Effector memory CD8-positive, alpha-beta T cell (primary cell): ENCODE measurements at regions not wholly inside any gene's neighbourhood (a gene's known extent, or its start where the extent isn't known, plus 50 kb on each side); places are given as distances from the start of the nearest gene placed in this dataset.
"Not testable (repeated sequence)": the region's sequence is repeated elsewhere in the genome, so short reads cannot be mapped to it uniquely, and the experiment has no call there.

ENCODE experiments used
- ATAC-seq: fragments of 150-1000 bp; cut with Tn5 transposase; replicated peaks from 2 replicates; pipeline ENCODE4 v1.10.0; 2021; ENCODE audit warnings: mild to moderate bottlenecking, moderate library complexity
- DNase-seq, 3 experiments: peaks; one replicate each; pipeline ENCODE4 v3.0.0; 2021
- H3K27ac Mint-ChIP-seq, 2 donors: one replicate each; pipeline ENCODE4 v1.8.0; 2022; ENCODE audit warnings: mild to moderate bottlenecking in 2 of 2, mixed read lengths in 2 of 2, moderate library complexity in 2 of 2
- H3K27me3 Mint-ChIP-seq, 2 donors: one replicate each; pipeline ENCODE4 v1.8.0; 2022; ENCODE audit warnings: mixed read lengths in 2 of 2
- H3K36me3 Mint-ChIP-seq: one replicate; pipeline ENCODE4 v1.8.0; 2022; ENCODE audit warnings: mild to moderate bottlenecking, moderate library complexity, mixed read lengths; ENCODE audit not compliant: insufficient read depth
- H3K4me1 Mint-ChIP-seq, 2 donors: one replicate each; pipeline ENCODE4 v1.8.0; 2022; ENCODE audit warnings: low read depth in 2 of 2, mixed read lengths in 2 of 2
- H3K4me3 Mint-ChIP-seq, 2 donors: one replicate each; pipeline ENCODE4 v1.8.0; 2022; ENCODE audit warnings: mild to moderate bottlenecking in 2 of 2, mixed read lengths in 2 of 2, moderate library complexity in 2 of 2
- H3K9me3 Mint-ChIP-seq, 2 donors: one replicate each; pipeline ENCODE4 v1.8.0; 2022; ENCODE audit warnings: mixed read lengths in 2 of 2

DNA sequence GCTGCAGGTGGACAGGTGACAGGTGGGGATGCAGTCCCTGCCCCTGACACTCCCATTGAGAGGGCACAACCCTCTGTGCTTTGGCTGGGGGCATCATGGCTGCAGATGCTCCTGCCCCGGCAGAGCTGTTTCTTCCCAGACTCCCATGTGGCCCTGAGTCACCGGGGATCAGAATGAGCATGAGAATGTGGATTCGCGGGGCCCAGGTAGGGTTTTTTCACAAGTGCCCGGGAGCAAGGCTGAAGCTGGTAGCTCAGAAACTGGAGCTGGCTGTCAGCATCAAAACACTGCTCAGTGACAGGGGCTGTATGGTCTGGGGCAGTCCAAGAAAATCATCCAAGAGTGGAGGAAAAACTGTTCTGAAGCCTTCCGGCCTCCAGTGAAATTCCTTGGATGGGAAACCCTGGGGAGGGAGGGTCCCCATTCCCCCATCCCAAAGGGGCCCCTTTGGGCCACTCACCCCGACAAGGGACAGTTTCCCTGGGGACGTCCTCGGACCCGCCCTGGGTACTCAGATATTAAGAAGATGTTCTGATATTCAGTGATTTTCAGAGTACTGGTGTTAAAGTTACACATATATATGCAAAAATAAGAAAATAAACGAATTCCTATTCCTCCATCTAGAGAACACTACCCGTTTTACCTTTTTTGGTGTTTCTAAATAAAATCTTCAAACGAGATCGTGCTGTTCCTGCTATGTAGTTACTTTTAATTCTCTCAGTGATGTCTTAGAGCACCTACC, 120.1 kb upstream of the LPCAT1 start:
- ATAC-seq (no peak), DNase-seq (no peak)
- Mint-ChIP-seq H3K27me3 (peaks cover 25 to 51% of the 10 kb centered on the region in 2 donors), H3K4me1 (peaks cover 0 to 3% of the 10 kb centered on the region in 2 donors), H3K27ac (no peak overlapping the region), H3K4me3 (no peak overlapping the region), H3K36me3 (peaks cover 3% of the 10 kb centered on the region), H3K9me3 (no peaks in the 10 kb centered on the region)

DNA sequence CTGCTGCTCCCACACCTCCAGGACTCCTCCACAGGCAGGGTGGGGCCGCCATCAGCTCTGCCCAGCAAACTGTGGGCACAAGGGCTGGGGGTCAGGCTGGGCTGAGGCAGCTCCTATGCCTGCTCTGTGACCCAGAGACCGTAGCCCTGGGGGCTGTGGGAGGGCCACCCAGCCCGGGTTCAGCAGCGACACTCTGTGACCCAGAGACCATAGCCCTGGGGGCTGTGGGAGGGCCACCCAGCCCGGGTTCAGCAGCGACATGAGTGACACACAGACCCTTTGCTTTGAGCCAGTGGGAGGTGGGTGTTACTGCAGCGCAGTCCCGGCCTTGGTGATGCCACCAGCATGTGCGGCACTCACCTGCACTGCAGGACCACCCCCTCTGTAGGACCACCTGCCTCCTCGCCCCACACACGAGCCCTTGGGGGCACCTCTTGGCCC, 118.9 kb upstream of the LPCAT1 start:
- H3K27ac Mint-ChIP-seq = no peak overlapping the region
- DNase-seq (no peak), ATAC-seq (no peak)
- H3K4me1 Mint-ChIP-seq = peaks cover 0 to 3% of the 10 kb centered on the region in 2 donors
- H3K36me3 Mint-ChIP-seq = peaks cover 3% of the 10 kb centered on the region
- peaks cover 20 to 40% of the 10 kb centered on the region in 2 donors for H3K27me3 Mint-ChIP-seq
- H3K4me3 Mint-ChIP-seq = no peak overlapping the region
- no peaks in the 10 kb centered on the region for H3K9me3 Mint-ChIP-seq

DNA sequence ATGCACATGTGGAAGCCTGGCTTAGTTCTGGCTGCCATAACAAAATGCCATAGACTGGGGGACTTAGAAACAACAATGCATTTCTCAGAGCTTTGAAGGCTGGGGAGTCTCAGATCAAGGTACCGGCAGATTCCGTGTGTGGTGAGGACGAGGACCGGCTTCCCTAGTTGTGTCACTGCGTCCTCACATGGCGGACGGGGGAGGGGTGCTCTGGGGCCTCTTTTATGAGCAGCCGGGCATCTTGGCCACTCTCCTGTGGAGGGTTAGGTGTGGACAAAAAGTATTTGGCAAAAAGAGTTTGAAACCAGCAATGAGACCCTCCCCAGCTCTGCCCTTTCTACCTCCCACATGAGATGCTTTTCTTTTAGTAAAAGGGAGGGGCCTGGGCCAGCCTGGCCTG, 118.5 kb upstream of the LPCAT1 start:
- peaks cover 3% of the 10 kb centered on the region for H3K36me3 Mint-ChIP-seq
- peak overlapping the region in 1 of 2 donors; percentile 57 for H3K27ac Mint-ChIP-seq
- H3K4me3 Mint-ChIP-seq = no peak overlapping the region
- ATAC-seq (no peak), DNase-seq (no peak)
- H3K4me1 Mint-ChIP-seq = peaks cover 0 to 3% of the 10 kb centered on the region in 2 donors
- peaks cover 20 to 36% of the 10 kb centered on the region in 2 donors for H3K27me3 Mint-ChIP-seq
- H3K9me3 Mint-ChIP-seq = no peaks in the 10 kb centered on the region

DNA sequence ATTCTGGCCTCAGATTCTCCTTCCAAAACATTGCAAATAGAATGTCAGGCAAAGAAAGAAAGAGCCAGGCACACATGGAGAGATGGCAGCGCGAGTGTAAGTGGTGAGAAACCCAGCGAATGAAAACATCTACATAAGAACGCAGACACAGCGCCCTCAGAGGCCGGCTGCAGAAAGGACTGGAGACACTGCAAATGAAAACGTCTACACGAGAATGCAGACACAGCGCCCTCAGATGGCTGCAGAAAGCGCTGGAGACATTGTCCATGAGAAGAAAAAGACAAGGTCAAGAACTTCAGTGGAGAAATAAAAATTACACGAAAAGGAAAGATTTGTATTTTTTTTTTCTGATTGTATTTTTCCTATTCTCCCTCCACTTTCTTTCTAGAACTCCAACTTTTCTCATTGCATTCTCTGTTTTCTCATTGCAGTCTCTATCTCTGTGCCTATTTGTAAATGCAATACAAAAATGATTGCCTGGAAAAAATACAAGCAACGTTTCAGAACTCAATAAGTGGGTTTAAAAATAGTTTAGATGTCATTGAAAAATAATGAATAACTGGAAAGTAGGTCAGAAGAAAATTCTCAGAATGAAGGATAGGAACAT, 117.9 kb upstream of the LPCAT1 start:
- H3K27ac Mint-ChIP-seq = peak overlapping the region in 1 of 2 donors; percentile 57
- H3K9me3 Mint-ChIP-seq = no peaks in the 10 kb centered on the region
- no peak overlapping the region for H3K4me3 Mint-ChIP-seq
- H3K4me1 Mint-ChIP-seq = peaks cover 0 to 3% of the 10 kb centered on the region in 2 donors
- ATAC-seq = peak; percentile 83
- peak; percentile 65 to 78 (median 66) for DNase-seq
- H3K27me3 Mint-ChIP-seq = peaks cover 15 to 31% of the 10 kb centered on the region in 2 donors
- peaks cover 3% of the 10 kb centered on the region for H3K36me3 Mint-ChIP-seq

DNA sequence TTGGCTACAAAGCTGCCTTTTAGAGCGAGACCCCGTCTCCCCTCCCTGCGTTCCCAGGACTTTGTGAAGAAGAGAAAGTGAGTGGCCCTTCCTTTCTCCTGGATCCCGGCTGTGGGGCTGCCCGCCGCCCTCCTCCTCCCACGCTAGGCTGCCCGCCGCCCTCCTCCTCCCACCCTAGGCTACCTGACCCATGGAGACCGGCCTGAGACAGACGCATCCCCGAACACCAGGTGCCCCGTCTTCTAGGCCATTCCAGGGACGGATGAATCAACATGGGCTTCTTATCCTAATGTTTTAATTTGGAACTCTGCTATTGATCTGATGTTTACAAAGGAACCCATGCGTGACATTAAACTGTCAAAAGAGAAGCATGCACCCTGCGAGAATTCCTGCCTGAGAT, 117.3 kb upstream of the LPCAT1 start:
- ATAC-seq (no peak), DNase-seq (no peak)
- Mint-ChIP-seq H3K27ac (no peak overlapping the region), H3K4me3 (no peak overlapping the region), H3K9me3 (no peaks in the 10 kb centered on the region), H3K36me3 (peaks cover 3% of the 10 kb centered on the region), H3K27me3 (peaks cover 12 to 25% of the 10 kb centered on the region in 2 donors), H3K4me1 (peaks cover 0 to 3% of the 10 kb centered on the region in 2 donors)

DNA sequence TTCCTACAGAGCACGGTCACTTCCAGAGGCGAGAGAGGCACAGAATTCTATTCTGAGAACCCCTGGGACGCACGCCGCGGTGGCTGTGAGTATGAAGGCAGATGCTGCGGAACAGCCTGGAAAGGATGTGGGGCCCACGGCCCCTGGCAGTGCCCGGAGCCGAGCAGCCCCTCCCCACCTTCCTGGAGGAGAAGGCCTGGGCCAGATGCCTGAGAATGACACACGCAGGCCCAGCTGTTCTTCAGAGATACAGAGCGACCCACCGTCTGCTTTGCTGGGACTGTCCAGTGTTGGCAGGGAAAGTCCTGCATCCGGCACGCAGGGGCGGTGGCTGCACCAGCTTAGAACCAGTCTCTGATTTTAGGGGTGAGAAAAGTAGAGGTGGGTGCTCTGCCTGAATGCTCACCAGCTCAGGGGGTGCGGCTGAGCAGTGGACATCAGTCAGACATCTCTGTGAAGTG, 116.7 kb upstream of the LPCAT1 start:
- Mint-ChIP-seq H3K36me3 (peaks cover 3% of the 10 kb centered on the region), H3K4me3 (no peak overlapping the region), H3K27me3 (peaks cover 12 to 20% of the 10 kb centered on the region in 2 donors), H3K4me1 (peaks cover 0 to 4% of the 10 kb centered on the region in 2 donors), H3K27ac (no peak overlapping the region), H3K9me3 (no peaks in the 10 kb centered on the region)
- no peak for ATAC-seq
- DNase-seq = no peak

DNA sequence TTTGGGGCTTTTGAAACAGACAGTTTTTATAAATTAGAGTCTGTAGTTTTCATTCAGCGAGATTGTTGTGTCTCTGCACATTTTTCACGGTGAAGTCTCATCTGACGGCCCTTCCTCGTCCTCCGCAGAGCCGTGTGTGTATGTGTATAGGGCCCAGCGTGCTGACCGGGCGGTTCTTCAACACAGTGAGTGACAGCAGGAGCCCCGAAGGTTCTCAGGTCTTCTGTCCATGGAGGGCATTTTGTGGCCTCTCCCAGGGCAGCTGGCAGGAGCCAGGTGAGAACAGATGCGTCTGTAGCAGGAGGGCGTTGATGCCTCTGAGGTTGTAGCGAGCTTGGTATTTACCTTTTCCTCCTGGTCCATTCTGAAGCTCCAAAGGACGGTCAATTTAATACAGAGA, 116.0 kb upstream of the LPCAT1 start:
- H3K4me1 Mint-ChIP-seq = peaks cover 0 to 5% of the 10 kb centered on the region in 2 donors
- DNase-seq (no peak), ATAC-seq (no peak)
- H3K4me3 Mint-ChIP-seq = no peak overlapping the region
- H3K9me3 Mint-ChIP-seq = no peaks in the 10 kb centered on the region
- peaks cover 12 to 13% of the 10 kb centered on the region in 2 donors for H3K27me3 Mint-ChIP-seq
- H3K36me3 Mint-ChIP-seq = no peaks in the 10 kb centered on the region
- H3K27ac Mint-ChIP-seq = no peak overlapping the region

DNA sequence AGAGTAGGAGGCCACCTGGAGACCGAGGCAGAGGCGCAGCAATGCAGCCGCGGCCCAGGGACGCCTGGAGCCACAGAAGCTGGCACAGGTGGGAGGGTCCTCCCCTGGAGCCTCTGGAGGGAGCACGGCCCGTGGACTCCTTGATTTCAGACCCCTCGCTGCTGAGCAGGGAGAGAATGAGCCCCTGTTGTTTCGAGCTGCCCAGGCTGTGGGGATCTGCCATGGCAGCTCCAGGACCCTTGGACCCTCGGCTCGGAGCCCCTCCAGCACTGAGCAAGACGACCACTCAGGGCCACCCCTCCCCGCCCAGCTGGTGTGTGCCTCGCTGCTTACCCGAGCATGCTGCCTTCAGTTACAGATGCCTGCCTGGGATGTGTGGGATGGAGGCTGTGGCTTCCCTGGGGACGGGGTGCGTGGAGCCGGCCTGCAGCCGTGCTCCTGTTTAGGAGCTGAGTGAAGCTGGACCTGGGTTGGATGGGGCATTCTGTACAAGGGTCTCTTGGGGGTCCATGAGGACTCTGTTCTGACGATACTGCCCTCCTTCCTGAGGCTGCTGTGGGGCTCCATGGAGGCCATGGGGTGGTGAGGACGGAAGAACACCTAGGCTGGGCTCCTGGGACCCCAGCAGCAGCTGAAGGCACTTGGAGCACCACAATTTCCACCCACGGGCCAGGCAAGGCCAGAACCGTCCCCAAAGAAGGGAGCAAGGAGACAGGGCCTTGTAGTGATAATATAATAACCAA, 115.1 kb upstream of the LPCAT1 start:
- Mint-ChIP-seq H3K4me3 (no peak overlapping the region), H3K36me3 (peaks cover 4% of the 10 kb centered on the region), H3K9me3 (no peaks in the 10 kb centered on the region), H3K27me3 (peaks cover 10 to 12% of the 10 kb centered on the region in 2 donors), H3K4me1 (peaks cover 4 to 9% of the 10 kb centered on the region in 2 donors), H3K27ac (no peak overlapping the region)
- ATAC-seq (no peak), DNase-seq (no peak)

DNA sequence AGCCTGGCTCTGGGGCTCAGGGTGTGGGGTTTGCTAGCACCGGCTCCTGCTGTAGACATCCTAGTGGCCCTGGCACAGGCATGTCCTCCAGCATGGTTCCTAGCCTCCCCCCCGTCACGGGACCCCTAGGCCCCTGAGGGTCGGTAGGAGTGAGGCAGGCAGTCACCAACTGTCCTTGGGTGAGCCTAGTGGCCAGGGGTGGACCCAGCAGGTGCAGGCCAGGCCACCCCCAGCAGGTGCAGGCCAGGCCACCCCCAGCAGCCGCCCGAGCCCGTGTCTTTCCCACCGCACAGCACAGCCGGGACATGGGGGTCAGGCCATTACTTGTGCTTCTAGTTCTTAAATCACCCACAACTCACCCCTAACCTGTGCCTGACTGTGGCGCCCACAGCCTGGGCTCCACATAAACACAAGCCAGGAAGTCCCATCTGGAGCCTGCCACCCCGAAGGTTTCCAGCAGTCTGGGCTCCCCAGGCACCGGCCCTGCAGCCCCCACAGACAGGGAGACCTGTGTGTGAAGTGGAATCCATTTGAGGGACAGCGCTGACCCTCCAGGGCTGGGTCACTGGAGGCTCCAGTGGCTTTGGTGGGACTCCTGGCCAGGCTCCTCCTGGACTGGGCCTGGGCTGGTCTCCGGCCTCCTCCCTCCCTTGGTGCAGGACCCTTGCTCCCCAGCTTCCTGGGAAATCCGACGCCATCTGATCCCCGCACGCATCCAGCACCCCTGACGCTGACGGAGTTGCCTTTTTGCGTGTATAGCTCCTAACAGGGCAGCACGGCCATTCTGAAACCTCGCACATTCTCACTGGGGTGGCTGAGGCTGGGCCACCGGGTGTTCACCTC, 114.1 kb upstream of the LPCAT1 start:
- H3K27ac Mint-ChIP-seq = no peak overlapping the region
- no peaks in the 10 kb centered on the region for H3K9me3 Mint-ChIP-seq
- H3K4me3 Mint-ChIP-seq = no peak overlapping the region
- peaks cover 8 to 13% of the 10 kb centered on the region in 2 donors for H3K4me1 Mint-ChIP-seq
- H3K36me3 Mint-ChIP-seq = peaks cover 9% of the 10 kb centered on the region
- H3K27me3 Mint-ChIP-seq = peaks cover 0 to 6% of the 10 kb centered on the region in 2 donors
- no peak for DNase-seq
- ATAC-seq = no peak

DNA sequence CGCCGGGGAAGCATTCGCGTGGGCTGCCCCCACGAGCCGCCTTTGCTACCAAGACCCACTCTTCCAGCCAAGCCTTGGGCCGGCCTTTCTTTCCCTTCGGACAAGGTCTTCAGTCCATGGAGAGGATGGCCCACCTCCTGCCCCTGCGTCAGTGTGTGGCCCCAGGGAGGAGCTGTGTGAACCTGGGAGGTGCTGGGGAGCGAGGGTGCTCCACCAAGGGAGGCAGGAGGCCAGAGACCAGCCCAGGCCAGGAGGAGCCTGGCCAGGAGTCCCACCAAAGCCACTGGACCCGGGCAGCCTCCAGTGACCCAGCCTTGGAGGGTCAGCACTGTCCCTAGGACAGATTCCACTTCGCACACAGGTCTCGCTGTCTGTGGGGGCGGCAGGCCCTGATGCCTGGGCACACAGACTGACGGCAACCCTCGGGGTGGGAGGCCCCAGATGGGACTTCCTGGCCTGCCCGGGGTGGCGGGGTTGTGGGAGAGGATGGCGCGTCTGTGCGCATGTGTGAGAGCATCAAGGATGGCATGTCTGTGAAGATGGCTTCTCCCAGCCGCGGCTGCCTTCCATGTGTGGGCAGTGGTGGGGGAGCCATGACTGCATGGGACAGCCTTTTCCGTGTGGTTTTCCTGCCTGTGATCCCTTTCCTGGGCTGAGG, 113.3 kb upstream of the LPCAT1 start:
- Mint-ChIP-seq H3K4me3 (no peak overlapping the region), H3K4me1 (peaks cover 13 to 17% of the 10 kb centered on the region in 2 donors), H3K27me3 (peaks cover 0 to 5% of the 10 kb centered on the region in 2 donors), H3K27ac (no peak overlapping the region), H3K9me3 (no peaks in the 10 kb centered on the region), H3K36me3 (peaks cover 9% of the 10 kb centered on the region)
- DNase-seq (no peak), ATAC-seq (no peak)

DNA sequence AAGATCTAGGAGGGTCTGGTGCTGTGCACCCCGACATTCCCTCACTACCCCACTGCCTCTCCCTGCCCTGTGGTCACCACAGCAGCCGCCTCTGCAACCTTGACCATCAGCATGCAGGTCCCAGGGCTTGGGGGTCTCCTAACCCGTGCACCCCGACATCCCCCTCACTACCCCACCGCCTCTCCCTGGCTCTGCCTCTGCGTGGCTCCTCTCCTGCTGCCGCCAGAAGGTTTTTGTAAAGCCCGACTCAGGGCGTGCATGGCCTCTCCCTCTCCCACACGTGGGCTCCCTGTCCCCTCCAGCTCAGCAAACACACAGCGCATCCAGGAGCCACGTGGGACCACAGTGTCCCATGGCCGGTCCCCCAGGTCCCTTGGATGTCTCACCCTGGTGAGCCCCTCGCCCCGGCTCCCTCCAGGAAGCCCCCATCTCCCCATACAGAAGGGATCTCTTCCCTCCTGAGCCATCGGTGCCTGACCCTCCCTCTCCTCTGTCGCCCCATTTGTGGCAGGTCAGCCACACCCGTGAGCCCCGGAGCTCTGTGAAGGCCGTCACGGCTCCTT, 112.5 kb upstream of the LPCAT1 start:
- not testable (repeated sequence) for ATAC-seq, H3K9me3 Mint-ChIP-seq, DNase-seq, H3K27me3 Mint-ChIP-seq, H3K27ac Mint-ChIP-seq, H3K36me3 Mint-ChIP-seq
- Mint-ChIP-seq H3K4me3 (peak overlapping the region in 1 of 2 donors; percentile 33), H3K4me1 (peaks cover 13 to 17% of the 10 kb centered on the region in 2 donors)

DNA sequence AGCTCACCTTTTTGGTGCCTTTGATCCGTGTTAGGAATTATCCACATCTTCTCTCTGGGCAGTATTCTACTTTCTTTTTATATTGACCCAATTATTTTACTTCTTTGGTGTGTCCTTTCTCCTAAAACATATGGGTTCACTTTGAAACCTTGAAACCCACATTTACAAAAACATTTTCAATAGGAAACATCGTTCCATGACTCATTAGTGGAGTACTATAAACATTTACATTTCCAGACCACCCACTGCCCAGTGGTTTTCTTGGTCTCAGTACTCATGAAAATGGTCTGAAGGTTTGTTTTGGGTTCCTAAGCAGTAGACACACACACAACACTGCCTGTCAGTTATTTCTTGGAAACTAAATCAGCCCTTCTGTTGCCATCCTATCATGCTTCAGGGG, 111.7 kb upstream of the LPCAT1 start:
- peak overlapping the region; percentile 24 to 95 for H3K4me3 Mint-ChIP-seq
- H3K27me3 Mint-ChIP-seq, H3K9me3 Mint-ChIP-seq, DNase-seq, H3K36me3 Mint-ChIP-seq, ATAC-seq, H3K27ac Mint-ChIP-seq: not testable (repeated sequence)
- peaks cover 13 to 16% of the 10 kb centered on the region in 2 donors for H3K4me1 Mint-ChIP-seq
